GM20000 (cell line): ENCODE measurements at regions not wholly inside any gene's neighbourhood (a gene's known extent, or its start where the extent isn't known, plus 50 kb on each side); places are given as distances from the start of the nearest gene placed in this dataset.
A peak's percentile ranks its signal among the peaks of the same experiment; 100 is the strongest.

Source experiments
- DNase-seq: peaks from one replicate; pipeline ENCODE4 v3.0.0; 2012; ENCODE audit warnings: low spot score
- TF ChIP-seq, protein P1 (sequence below): IDR thresholded peaks from 2 replicates; pipeline ENCODE4 v1.5.1; 2012; ENCODE audit warnings: mild to moderate bottlenecking, control low read depth; ENCODE audit errors: extremely low read depth, missing control alignments

DNA sequence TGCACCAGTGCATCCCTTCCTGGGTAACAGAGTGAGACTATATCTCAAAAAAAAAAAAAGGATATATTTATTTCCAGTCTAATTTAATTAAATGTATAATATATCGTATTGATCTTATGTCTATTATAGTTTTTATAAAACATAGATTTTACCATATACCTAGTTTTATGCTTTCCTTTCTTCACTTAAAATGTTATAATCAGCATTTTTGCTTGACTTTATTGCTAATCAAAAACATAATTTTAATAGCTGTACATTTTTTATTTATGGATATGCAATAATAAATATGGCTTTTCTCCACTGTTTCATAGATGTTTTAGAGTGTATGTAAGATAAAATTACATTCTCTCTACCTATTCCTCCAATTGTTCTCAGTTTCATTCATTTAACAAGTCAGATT, 958.0 kb downstream of the EPHA4 start:
- TF ChIP-seq, protein P1, sequence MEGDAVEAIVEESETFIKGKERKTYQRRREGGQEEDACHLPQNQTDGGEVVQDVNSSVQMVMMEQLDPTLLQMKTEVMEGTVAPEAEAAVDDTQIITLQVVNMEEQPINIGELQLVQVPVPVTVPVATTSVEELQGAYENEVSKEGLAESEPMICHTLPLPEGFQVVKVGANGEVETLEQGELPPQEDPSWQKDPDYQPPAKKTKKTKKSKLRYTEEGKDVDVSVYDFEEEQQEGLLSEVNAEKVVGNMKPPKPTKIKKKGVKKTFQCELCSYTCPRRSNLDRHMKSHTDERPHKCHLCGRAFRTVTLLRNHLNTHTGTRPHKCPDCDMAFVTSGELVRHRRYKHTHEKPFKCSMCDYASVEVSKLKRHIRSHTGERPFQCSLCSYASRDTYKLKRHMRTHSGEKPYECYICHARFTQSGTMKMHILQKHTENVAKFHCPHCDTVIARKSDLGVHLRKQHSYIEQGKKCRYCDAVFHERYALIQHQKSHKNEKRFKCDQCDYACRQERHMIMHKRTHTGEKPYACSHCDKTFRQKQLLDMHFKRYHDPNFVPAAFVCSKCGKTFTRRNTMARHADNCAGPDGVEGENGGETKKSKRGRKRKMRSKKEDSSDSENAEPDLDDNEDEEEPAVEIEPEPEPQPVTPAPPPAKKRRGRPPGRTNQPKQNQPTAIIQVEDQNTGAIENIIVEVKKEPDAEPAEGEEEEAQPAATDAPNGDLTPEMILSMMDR: no peak

DNA sequence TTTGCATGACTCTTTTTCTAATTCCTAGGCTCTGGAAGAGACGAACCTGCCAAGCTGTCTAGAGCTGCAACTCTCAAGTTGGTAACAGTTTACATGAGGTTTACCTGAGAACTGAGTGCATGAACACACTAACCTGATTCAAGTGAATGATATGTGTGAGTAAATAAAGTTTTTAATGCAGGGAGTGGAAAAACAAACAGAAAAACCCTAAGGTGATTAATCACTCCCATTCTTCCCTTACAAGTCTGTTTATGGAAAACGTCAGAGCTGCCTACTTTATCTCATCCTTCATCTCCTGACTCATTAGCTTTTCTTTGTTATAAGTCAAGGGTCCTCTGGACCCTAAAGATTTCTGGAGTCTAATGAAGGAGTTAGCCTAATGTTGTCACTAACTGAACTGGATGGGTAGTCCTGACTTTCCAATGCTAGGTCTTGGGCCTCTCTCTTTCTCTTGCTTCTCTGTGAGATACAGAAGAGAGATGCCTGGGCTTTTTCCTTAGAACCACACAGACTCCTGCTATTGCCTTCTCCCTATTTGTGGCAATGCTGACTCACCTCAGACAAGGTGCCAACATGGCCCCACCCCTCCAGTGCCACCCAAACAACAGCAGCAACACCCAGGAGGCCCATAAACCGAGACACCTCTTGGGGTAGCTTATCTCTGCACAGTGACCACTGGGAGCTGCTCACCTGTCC, 952.4 kb downstream of the EPHA4 start:
- TF ChIP-seq, protein P1: no peak
- no peak for DNase-seq

More for the DNA sequence above, 958.0 kb downstream of the EPHA4 start:
- DNase-seq: no peak

DNA sequence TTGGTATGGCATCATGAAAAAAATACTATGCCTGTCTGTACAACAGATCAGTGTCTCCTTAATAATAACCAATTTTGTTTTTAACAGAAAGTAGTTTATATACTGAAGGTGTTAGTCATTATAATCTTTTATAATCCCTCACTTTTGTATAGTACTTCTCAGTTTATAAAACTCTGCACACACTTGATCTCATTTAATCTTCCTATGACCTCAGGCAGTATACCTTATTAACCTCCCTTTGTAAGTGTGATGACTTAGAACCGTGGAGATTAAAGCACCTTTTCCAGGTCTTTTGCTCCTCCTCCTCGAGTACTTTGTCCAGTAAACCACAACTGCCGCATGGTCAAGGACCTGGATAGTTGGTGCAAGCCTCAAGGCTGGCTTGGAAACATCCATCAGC, 945.5 kb downstream of the EPHA4 start:
- no peak for DNase-seq
- TF ChIP-seq, protein P1: no peak

DNA sequence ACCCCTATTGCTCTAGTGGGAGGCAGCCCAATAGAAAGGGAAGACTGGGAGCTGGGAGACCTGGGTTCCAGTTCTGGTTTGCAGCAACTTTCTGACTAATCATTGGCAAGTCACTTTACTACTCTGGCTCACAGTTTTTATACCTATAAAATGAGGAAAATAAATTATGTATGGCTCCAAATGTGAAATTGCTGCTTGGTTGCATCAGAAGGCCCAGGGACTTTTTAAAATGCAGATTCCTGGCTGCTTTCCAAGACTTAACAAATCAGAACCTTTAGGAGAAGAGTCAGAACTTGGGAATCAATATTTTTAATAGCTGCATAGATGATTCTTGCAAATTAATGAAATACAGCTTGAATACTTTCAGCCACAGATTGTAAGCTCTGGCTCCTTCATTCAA, 943.9 kb downstream of the EPHA4 start:
- TF ChIP-seq, protein P1: no peak
- no peak for DNase-seq

DNA sequence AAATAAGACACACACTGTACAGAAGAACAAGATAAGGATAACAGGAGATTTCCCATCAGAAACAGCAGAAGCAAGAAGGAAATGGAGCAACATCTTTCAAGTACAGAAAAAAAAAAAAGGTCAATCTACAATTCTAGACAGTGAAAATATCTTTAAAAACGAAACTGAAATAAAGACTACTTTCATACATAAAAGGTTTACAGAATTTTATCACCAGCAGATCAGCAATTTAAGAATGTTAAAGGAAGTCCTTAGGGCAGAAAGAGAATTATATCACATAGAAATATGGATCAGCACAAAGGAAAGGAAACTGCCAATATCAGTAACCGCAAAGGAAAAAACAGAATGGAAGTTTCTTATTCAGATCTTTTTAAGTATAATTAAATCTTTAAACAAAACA, 931.0 kb downstream of the EPHA4 start:
- no peak for DNase-seq
- TF ChIP-seq, protein P1: no peak

DNA sequence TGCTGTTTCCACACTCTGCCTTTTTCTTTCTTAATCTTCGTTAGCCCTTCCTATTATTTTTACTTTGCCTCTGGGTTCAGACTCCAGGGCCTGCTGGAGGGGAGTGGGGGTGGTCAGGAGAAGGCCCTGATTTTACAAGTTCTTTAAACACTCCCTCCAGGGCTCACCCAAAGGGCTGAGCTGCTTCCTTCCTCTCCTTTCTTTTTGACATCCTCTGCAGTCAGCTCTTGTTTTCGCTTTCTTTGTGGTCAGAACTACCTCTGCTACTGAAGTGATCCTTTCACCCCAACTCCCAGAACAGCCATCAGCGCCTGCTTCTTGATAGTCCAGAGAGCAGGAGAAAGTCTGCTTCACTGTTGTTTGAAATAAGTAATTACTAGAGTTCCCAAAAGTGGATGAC, 925.7 kb downstream of the EPHA4 start:
- peak; percentile 4 for DNase-seq
- TF ChIP-seq, protein P1: no peak

DNA sequence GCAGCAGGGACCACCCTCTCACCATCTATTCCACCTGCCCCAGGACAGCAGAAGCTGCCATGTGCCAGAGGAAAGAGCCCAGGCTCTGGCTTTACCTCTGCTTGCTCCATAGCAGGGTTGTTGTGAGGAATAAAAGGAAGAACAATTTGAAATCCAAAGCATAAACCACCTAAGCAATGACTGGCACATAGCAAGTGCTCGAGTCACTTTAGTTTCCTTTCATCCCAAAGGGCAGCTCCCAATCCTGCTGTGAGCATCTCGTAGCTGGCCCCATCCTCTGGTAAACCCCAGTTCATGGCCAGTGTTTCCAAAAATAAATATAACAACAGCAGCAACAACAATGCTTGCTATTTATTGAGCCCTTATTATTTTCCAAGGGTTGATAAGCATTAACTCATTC, 923.5 kb downstream of the EPHA4 start:
- DNase-seq: no peak
- TF ChIP-seq, protein P1: no peak
